ENCODE measurements at regions not wholly inside any gene's neighbourhood (a gene's known extent, or its start where the extent isn't known, plus 50 kb on each side); places are given as distances from the start of the nearest gene placed in this dataset.
"Not testable (repeated sequence)": the region's sequence is repeated elsewhere in the genome, so short reads cannot be mapped to it uniquely, and the experiment has no call there.

DNA sequence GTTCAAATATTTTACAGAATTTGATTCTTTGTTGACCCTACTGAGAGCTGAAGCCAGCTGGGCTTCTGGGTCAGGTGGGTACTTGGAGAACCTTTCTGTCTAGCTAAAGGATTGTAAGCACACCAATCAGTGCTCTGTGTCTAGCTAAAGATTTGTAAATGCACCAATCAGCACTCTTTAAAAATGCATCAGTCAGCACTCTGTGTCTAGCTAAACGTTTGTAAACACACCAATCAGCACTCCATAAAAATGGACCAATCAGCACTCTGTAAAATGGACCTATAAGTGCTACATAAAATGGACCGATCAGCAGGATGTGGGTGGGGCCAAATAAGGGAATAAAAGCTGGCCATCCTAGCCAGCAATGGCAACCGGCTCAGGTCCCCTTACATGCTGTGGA, 76.4 kb upstream of the TMSB4Y start:
- DNase-seq; H3K36me3 Mint-ChIP-seq (ENCODE audit: low read depth); H3K4me1 Mint-ChIP-seq; H3K4me3 Mint-ChIP-seq; ATAC-seq; H3K27ac Mint-ChIP-seq; H3K27me3 Mint-ChIP-seq; H3K9me3 ChIP-seq (ENCODE audit: control insufficient read depth, low read length, poor library complexity, severe bottlenecking): not testable (repeated sequence)

DNA sequence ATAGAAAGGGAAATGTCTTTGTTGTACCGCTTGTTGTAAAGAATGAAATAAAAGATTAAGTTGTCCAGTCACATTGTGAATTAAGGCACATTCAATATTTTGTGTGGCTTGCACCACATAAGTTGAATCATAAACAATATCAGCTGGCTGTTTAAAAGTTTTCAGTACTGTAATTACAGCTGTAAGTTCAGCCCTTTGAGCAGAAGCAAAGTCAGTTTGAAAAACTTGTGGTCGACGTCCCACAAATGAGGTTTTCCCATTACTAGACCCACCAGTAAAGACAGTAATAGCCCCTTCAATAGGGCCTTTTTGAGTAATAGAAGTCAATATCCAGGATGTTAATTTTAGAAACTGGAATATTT, 87.8 kb upstream of the TMSB4Y start:
- Mint-ChIP-seq H3K36me3 (ENCODE audit: low read depth) (no peaks in the 10 kb centered on the region), H3K4me1 (no peaks in the 10 kb centered on the region), H3K4me3 (no peak overlapping the region), H3K27ac (no peak overlapping the region), H3K27me3 (no peaks in the 10 kb centered on the region)
- no peaks in the 10 kb centered on the region for H3K9me3 ChIP-seq (ENCODE audit: control insufficient read depth, low read length, poor library complexity, severe bottlenecking)
- no peak for ATAC-seq
- no peak for DNase-seq

DNA sequence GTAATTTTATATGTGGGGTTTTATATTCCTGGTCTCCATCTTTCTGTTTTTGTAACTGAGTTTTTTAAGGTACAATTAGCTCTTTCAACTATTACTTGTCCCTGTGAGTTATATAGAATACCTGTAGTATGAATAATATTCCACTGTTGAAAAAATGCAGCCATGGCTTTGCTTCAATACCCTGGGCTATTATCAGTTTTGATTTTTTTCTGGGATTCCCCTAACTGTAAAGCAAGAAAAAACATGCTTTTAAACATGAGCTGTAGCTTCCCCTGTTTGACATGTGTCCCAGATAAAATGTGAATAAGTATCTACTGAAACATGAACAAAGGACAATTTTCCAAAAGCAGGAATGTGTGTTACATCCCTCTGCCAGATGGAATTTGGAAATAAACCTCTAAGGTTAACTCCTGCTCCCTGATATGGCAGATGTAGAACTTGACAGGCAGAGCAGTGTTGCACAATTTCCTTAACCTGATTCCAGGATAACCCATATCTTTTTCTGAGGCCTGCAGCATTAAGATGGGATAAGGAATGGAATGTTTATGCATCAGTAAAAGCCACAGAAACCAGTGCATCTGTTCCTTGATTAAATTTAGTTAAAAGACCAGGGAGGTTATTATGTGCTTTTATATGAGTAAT, 88.3 kb upstream of the TMSB4Y start:
- DNase-seq, result no peak
- Mint-ChIP-seq H3K27me3 (no peaks in the 10 kb centered on the region), H3K4me1 (no peaks in the 10 kb centered on the region), H3K4me3 (no peak overlapping the region), H3K36me3 (ENCODE audit: low read depth) (no peaks in the 10 kb centered on the region), H3K27ac (no peak overlapping the region)
- no peak for ATAC-seq
- H3K9me3 ChIP-seq (ENCODE audit: control insufficient read depth, low read length, poor library complexity, severe bottlenecking), result no peaks in the 10 kb centered on the region

DNA sequence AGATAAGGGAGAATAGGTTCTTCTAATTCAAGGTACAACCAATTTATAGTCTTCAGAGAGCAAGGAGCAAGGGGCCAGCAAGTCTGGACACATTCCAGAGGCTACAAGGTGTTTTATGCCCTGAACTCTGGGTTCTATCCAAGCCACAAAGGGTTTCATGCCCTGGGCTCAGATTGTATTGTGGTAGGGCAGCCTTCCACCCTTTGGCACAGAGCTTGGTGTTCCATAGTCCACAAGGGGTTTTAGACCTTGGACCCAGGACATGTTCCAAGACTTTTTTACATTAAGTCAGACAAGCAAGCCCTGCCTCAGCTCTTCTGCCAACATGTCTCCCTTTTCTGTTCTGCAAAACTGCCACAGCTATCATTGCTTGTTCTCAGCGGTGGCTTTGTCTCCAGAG, 90.8 kb upstream of the TMSB4Y start:
- ATAC-seq, result no peak

DNA sequence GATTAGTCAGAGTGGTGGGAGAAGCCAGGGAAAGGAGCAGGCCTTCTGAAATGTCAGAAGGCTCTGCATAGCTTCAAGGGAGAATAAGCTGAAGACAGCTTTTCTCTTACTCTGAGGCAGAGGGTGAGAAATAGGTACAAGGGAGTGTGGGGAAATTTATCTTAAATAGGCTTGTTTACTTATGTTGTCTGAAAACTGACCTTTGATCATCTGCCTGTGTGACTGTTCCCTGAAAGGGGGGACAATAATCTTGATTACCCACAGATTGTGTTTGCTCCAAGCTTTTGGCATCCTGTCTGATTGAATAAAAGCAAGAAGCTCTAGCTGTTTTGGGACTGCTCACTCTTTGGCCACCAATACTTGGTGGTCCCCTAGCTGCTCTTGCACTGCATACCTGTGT, 91.7 kb upstream of the TMSB4Y start:
- no peak for DNase-seq
- H3K9me3 ChIP-seq (ENCODE audit: control insufficient read depth, low read length, poor library complexity, severe bottlenecking), result no peaks in the 10 kb centered on the region
- ATAC-seq, result no peak
- no peaks in the 10 kb centered on the region for H3K4me1 Mint-ChIP-seq
- H3K36me3 Mint-ChIP-seq (ENCODE audit: low read depth), result no peaks in the 10 kb centered on the region
- no peak overlapping the region for H3K4me3 Mint-ChIP-seq
- H3K27me3 Mint-ChIP-seq, result no peaks in the 10 kb centered on the region
- no peak overlapping the region for H3K27ac Mint-ChIP-seq

More for the DNA sequence above, 90.8 kb upstream of the TMSB4Y start:
- H3K4me3 Mint-ChIP-seq, result no peak overlapping the region
- no peaks in the 10 kb centered on the region for H3K4me1 Mint-ChIP-seq
- H3K27ac Mint-ChIP-seq, result no peak overlapping the region
- DNase-seq, result no peak
- no peaks in the 10 kb centered on the region for H3K27me3 Mint-ChIP-seq
- H3K36me3 Mint-ChIP-seq (ENCODE audit: low read depth), result no peaks in the 10 kb centered on the region
- H3K9me3 ChIP-seq (ENCODE audit: control insufficient read depth, low read length, poor library complexity, severe bottlenecking), result no peaks in the 10 kb centered on the region

DNA sequence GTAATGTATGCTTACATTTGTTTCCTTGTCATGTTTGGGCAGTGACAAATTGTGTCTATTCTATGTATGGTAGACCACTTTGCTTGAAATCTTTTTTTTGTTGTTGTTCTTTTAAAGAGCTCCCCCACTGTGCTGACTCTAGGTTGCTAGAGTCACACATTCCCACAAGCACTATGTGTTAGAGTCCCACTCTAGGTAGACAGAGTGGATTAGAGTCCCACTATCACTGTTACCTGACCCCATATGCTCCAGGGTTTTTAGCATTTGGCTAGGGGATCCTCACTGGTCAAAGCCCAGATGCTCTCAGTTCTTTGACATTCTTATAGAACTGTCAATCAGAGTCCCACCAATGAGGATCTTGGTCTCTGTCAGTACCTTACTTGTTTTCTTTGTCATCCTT, 111.2 kb upstream of the TMSB4Y start:
- DNase-seq, result no peak
- H3K4me1 Mint-ChIP-seq, result peaks cover 2% of the 10 kb centered on the region
- no peak overlapping the region for H3K27ac Mint-ChIP-seq
- no peak overlapping the region for H3K4me3 Mint-ChIP-seq
- no peaks in the 10 kb centered on the region for H3K27me3 Mint-ChIP-seq
- no peaks in the 10 kb centered on the region for H3K36me3 Mint-ChIP-seq (ENCODE audit: low read depth)
- no peak for ATAC-seq
- H3K9me3 ChIP-seq (ENCODE audit: control insufficient read depth, low read length, poor library complexity, severe bottlenecking), result no peaks in the 10 kb centered on the region

DNA sequence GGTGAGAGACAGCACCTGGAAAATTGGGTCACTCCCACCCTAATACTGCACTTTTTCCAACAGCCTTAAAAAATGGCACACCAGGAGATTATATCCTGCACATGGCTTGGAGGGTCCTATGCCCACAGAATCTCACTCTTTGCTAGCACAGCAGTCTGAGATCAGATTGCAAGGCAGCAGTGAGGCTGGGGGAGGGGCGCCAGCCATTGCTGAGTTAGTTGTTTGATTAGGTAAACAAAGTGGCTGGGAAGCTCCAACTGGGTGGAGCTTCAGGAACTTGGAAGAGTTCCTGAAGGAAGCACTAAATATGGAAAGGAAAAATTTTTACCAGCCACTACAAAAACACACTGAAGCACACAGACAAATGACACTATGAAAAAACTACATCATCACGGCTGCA, 91.1 kb upstream of the UTY start:
- H3K27ac Mint-ChIP-seq; H3K9me3 ChIP-seq (ENCODE audit: control insufficient read depth, low read length, poor library complexity, severe bottlenecking); H3K4me1 Mint-ChIP-seq; H3K27me3 Mint-ChIP-seq; ATAC-seq; DNase-seq; H3K4me3 Mint-ChIP-seq; H3K36me3 Mint-ChIP-seq (ENCODE audit: low read depth): not testable (repeated sequence)

DNA sequence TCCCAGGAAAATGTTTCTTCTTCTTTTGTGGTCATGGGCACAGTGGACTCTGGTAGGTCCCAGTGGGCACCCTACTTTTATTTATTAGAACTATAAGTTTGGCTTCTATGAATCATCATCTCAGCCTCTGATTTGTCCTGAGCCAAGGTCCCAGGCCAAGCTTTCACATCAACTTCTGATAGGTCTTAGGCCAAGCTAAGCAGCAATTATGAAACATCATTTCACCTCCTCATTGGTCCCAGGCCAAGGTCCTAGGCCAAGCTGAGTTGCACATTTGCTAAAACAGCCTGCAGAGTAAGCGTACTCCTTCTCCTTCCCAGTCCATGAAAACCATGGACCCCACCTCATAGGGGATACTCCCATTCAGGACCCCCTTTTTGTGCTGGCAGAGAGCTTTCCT, 87.4 kb upstream of the UTY start:
- Mint-ChIP-seq H3K27ac (no peak overlapping the region), H3K27me3 (no peaks in the 10 kb centered on the region), H3K4me3 (no peak overlapping the region), H3K36me3 (ENCODE audit: low read depth) (no peaks in the 10 kb centered on the region), H3K4me1 (no peaks in the 10 kb centered on the region)
- no peak for ATAC-seq
- DNase-seq, result no peak
- H3K9me3 ChIP-seq (ENCODE audit: control insufficient read depth, low read length, poor library complexity, severe bottlenecking), result no peaks in the 10 kb centered on the region

DNA sequence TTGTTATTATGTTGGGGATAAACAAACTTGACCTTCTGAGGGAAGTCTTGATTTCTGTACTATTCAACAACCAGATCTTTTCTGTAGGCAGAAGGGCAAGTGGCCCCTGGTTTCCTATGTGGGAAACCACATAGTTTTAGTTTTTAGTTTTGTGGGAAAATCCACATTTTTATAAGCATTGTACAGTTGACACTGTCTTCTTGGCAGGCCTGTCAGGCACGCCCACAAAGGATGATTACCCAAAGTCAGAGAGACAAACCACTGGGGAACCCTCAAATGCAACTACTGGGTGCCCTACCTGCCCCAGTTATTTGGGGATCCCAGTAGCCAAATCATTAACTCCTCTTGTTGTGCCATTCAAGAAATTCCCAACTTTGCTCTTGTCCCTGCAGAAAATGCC, 75.1 kb upstream of the UTY start:
- H3K4me1 Mint-ChIP-seq, result peaks cover 2% of the 10 kb centered on the region
- no peaks in the 10 kb centered on the region for H3K36me3 Mint-ChIP-seq (ENCODE audit: low read depth)
- no peak overlapping the region for H3K4me3 Mint-ChIP-seq

DNA sequence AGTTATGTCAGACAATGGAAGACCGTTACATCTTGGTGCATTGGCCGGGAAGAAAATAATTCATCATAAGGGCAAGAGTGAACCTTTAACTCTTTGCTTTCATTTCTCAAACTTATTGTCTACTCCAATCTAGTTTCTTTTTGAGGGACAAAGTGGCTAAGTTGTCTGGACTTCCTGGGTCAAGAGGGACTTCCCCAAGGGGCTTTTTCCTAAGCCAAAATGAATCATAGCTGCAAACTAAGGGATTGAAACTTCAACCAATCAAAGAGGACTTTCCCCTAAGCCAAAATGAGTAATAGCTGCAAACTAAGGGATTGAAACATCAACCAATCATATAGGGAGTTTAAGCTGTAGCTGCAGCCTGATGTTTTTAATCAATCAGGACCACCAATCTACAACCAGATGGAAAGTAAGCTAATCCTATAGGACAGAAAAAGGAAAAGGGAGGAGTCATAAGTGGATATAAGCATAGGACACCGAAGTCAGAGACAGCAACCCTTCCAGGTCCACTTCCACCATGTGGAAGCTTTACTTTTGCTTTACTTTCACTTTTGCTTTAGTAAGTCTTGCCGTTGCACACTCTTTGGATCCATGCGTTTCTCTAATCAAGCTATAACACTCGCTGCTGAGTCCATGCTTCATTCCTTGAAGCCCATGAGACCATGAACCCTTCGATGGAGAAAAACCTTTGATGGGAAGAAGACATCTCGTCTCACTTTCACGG, 72.7 kb upstream of the UTY start:
- Mint-ChIP-seq H3K36me3 (ENCODE audit: low read depth) (no peaks in the 10 kb centered on the region), H3K4me3 (peak overlapping the region; percentile 59), H3K4me1 (peaks cover 2% of the 10 kb centered on the region), H3K27me3 (no peaks in the 10 kb centered on the region), H3K27ac (no peak overlapping the region)
- ATAC-seq, result no peak
- H3K9me3 ChIP-seq (ENCODE audit: control insufficient read depth, low read length, poor library complexity, severe bottlenecking), result no peaks in the 10 kb centered on the region
- no peak for DNase-seq

More for the DNA sequence above, 75.1 kb upstream of the UTY start:
- no peaks in the 10 kb centered on the region for H3K9me3 ChIP-seq (ENCODE audit: control insufficient read depth, low read length, poor library complexity, severe bottlenecking)
- no peaks in the 10 kb centered on the region for H3K27me3 Mint-ChIP-seq
- ATAC-seq, result no peak
- no peak overlapping the region for H3K27ac Mint-ChIP-seq
- no peak for DNase-seq

DNA sequence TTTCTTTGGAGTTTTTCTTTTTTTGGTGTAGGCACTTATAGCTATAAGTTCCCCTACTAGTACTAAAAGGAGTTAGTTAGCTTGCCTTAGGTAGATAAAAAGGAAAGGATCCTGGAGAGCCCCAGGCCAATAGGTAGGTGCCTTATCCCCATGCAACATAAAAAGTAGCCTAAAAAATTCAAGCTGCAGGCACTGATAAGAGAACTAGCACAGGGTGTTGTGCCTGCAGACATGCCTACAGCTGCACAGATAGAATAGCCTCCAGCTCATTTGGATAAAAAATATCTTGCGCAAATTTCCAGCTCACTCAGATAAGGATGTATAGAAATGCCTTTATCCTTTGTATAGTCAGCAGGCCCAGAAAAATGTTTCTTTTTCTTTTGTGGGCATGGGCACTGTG, 71.4 kb upstream of the UTY start:
- no peaks in the 10 kb centered on the region for H3K36me3 Mint-ChIP-seq (ENCODE audit: low read depth)
- DNase-seq (no peak), ATAC-seq (no peak)
- peak overlapping the region; percentile 45 for H3K4me3 Mint-ChIP-seq
- H3K4me1 Mint-ChIP-seq, result peaks cover 2% of the 10 kb centered on the region
- no peaks in the 10 kb centered on the region for H3K27me3 Mint-ChIP-seq
- H3K9me3 ChIP-seq (ENCODE audit: control insufficient read depth, low read length, poor library complexity, severe bottlenecking), result no peaks in the 10 kb centered on the region
- H3K27ac Mint-ChIP-seq, result no peak overlapping the region

DNA sequence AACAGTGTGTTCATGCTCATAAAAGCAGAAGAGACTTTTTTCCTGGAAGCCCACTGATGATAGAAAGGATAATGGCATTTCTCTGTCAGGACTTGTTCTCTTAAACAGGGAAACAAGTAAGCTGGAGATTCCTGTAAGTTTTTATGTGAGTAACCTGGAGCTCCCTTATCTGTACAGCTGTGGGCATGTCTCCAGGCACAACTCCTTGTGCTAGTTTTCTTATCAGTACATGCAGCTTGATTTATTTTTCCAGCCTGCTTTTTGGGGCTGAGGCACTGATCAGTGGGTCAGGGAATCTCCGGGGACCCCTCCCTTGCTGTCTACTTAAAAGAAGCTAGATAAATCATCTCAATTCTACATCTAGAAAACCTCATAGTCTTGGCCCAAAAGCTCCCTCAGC, 64.7 kb upstream of the UTY start:
- Mint-ChIP-seq H3K27ac (no peak overlapping the region), H3K36me3 (ENCODE audit: low read depth) (no peaks in the 10 kb centered on the region), H3K4me1 (no peaks in the 10 kb centered on the region), H3K4me3 (no peak overlapping the region), H3K27me3 (no peaks in the 10 kb centered on the region)
- ATAC-seq (no peak), DNase-seq (no peak)
- H3K9me3 ChIP-seq (ENCODE audit: control insufficient read depth, low read length, poor library complexity, severe bottlenecking), result no peaks in the 10 kb centered on the region

DNA sequence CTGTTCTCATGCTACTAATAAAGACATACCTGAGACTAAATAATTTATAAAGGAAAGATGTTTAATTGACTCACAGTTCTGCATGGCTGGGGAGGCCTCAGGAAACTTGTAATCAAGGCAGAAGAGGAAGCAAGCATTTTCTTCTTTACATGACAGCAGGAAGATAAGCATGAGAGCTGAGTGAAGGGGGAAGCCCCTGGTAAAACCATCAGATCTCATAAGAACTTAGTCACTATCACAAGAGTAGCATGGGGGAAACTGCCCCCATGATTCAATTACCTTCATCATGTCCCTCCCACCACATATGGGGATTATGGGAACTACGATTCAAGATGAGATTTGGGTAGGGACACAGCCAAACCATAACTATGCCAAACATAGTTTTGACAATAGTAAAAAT, 58.1 kb upstream of the UTY start:
- H3K9me3 ChIP-seq (ENCODE audit: control insufficient read depth, low read length, poor library complexity, severe bottlenecking), result no peaks in the 10 kb centered on the region
- Mint-ChIP-seq H3K4me1 (no peaks in the 10 kb centered on the region), H3K27ac (no peak overlapping the region), H3K4me3 (no peak overlapping the region), H3K27me3 (no peaks in the 10 kb centered on the region), H3K36me3 (ENCODE audit: low read depth) (no peaks in the 10 kb centered on the region)
- no peak for DNase-seq
- ATAC-seq, result no peak

Data from T-helper 17 cell (primary cell).